NB4 (cell line): ENCODE measurements at regions not wholly inside any gene's neighbourhood (a gene's known extent, or its start where the extent isn't known, plus 50 kb on each side); places are given as distances from the start of the nearest gene placed in this dataset.

Experiments
- DNase-seq: peaks from one replicate; pipeline ENCODE4 v3.0.0; 2010; ENCODE audit warnings: low read depth
- H3K4me3 ChIP-seq: one replicate; pipeline ENCODE4 v1.5.1; 2011; ENCODE audit warnings: mild to moderate bottlenecking, low read depth, low read length, moderate library complexity
- CTCF ChIP-seq: IDR thresholded peaks from one replicate; pipeline ENCODE4 v1.5.1; 2012; ENCODE audit warnings: low read depth, low read length
- MAX ChIP-seq: IDR thresholded peaks from 2 replicates; pipeline ENCODE4 v1.6.1; 2011; ENCODE audit warnings: low read depth, low read length
- MYC ChIP-seq: IDR thresholded peaks from 2 replicates; pipeline ENCODE4 v1.6.1; 2011; ENCODE audit warnings: low read depth, low read length
- POLR2A ChIP-seq: IDR thresholded peaks from 2 replicates; pipeline ENCODE4 v1.6.1; 2011; ENCODE audit warnings: mild to moderate bottlenecking; ENCODE audit not compliant: insufficient read length; ENCODE audit errors: extremely low read depth

- TF ChIP-seq MAX (no peak), POLR2A (no peak), CTCF (no peak), MYC (no peak)
- no peak overlapping the region for H3K4me3 ChIP-seq
- DNase-seq = no peak
Measured at GRCh38 chr1:208785629-208786028, 541.4 kb upstream of the PLXNA2 start.

GRCh38 chr1:208787219-208787618, 543.0 kb upstream of the PLXNA2 start:
- no peak overlapping the region for H3K4me3 ChIP-seq
- TF ChIP-seq CTCF = no peak
- no peak for TF ChIP-seq MYC
- TF ChIP-seq MAX = no peak
- no peak for TF ChIP-seq POLR2A
- DNase-seq = no peak

GRCh38 chr1:208788013-208788540, 543.9 kb upstream of the PLXNA2 start:
- TF ChIP-seq CTCF (no peak), MAX (no peak), POLR2A (no peak), MYC (no peak)
- DNase-seq = no peak
- H3K4me3 ChIP-seq = no peak overlapping the region

- no peak for DNase-seq
Measured at GRCh38 chr1:208791456-208791855, 547.3 kb upstream of the PLXNA2 start.

GRCh38 chr1:208793861-208794345, 549.7 kb upstream of the PLXNA2 start:
- H3K4me3 ChIP-seq = no peak overlapping the region
- no peak for DNase-seq
- TF ChIP-seq CTCF = no peak
- TF ChIP-seq MAX = no peak
- no peak for TF ChIP-seq MYC
- no peak for TF ChIP-seq POLR2A

More at GRCh38 chr1:208791456-208791855, 547.3 kb upstream of the PLXNA2 start:
- H3K4me3 ChIP-seq = no peak overlapping the region
- no peak for TF ChIP-seq POLR2A
- no peak for TF ChIP-seq CTCF

GRCh38 chr1:208799186-208799585, 555.0 kb upstream of the PLXNA2 start:
- no peak for DNase-seq
- TF ChIP-seq CTCF (no peak), MAX (no peak), MYC (no peak), POLR2A (no peak)
- H3K4me3 ChIP-seq = no peak overlapping the region
